ENCODE measurements at regions not wholly inside any gene's neighbourhood (a gene's known extent, or its start where the extent isn't known, plus 50 kb on each side); places are given as distances from the start of the nearest gene placed in this dataset.
"Not testable (repeated sequence)": the region's sequence is repeated elsewhere in the genome, so short reads cannot be mapped to it uniquely, and the experiment has no call there.

DNA sequence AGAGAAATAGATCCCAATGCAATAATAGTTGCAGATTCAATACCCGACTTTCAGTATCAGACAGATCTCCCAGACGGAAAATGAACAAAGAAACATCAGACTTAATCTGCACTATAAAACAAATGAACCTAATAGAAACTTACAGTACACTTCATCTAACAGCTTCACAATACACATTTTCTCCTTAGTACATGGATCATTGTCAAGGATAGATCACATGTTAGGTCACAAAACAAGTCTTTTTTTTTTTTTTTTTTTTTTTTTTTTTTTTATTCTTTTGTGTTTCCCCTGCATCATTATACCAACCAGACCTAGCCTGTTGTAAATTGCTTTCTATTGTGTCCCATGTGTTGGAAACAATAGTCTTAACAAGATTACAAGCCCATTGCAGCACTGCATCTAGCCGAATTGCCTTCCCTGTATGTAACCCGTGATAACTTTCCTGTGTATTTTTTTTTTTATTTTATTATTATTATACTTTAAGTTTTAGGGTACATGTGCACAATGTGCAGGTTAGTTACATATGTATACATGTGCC is 134.0 kb upstream of the MAD2L1 start:
- TF ChIP-seq, protein P1, sequence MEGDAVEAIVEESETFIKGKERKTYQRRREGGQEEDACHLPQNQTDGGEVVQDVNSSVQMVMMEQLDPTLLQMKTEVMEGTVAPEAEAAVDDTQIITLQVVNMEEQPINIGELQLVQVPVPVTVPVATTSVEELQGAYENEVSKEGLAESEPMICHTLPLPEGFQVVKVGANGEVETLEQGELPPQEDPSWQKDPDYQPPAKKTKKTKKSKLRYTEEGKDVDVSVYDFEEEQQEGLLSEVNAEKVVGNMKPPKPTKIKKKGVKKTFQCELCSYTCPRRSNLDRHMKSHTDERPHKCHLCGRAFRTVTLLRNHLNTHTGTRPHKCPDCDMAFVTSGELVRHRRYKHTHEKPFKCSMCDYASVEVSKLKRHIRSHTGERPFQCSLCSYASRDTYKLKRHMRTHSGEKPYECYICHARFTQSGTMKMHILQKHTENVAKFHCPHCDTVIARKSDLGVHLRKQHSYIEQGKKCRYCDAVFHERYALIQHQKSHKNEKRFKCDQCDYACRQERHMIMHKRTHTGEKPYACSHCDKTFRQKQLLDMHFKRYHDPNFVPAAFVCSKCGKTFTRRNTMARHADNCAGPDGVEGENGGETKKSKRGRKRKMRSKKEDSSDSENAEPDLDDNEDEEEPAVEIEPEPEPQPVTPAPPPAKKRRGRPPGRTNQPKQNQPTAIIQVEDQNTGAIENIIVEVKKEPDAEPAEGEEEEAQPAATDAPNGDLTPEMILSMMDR (IDR thresholded peaks at IDR 0.05) = not testable (repeated sequence)
- TF ChIP-seq POLR2A (IDR thresholded peaks at IDR 0.05; ENCODE audit: low read depth); EP300 (IDR thresholded peaks at IDR 0.05); POLR2AphosphoS5 (IDR thresholded peaks at IDR 0.05): not testable (repeated sequence)
